Peyer's patch (tissue), 4 donors: ENCODE measurements at regions not wholly inside any gene's neighbourhood (a gene's known extent, or its start where the extent isn't known, plus 50 kb on each side); places are given as distances from the start of the nearest gene placed in this dataset.

Source experiments
- CTCF ChIP-seq, 6 experiments: fragments of 450-650 bp in 4 of 6; fragments of 200-600 bp in 2 of 6; sonication (generic) in 1 of 6; IDR thresholded peaks; one replicate each; pipeline ENCODE4 v1.5.1; 2017 to 2019; ENCODE audit warnings: antibody characterized with exemption in 6 of 6, mild to moderate bottlenecking in 3 of 6, moderate library complexity in 1 of 6
- POLR2A ChIP-seq, 2 donors: fragments of 450-650 bp; IDR thresholded peaks; one replicate each; pipeline ENCODE4 v1.5.1; 2017; ENCODE audit warnings: antibody characterized with exemption in 2 of 2, mild to moderate bottlenecking in 2 of 2, moderate library complexity in 2 of 2

- TF ChIP-seq CTCF (IDR thresholded peaks at IDR 0.05) (no peak), POLR2A (IDR thresholded peaks at IDR 0.05) (no peak)
These were observed 250.9 kb upstream of the DAB2 start for GRCh38 chr5:39675676-39676075.
